Immature natural killer cell (primary cell): ENCODE measurements at regions not wholly inside any gene's neighbourhood (a gene's known extent, or its start where the extent isn't known, plus 50 kb on each side); places are given as distances from the start of the nearest gene placed in this dataset.

Source experiments
- DNase-seq, 3 donors: peaks; one replicate each; pipeline ENCODE4 v3.0.0; 2022; ENCODE audit warnings: mixed read lengths in 1 of 3
- H3K27ac Mint-ChIP-seq, 6 donors: one replicate each; pipeline ENCODE4 v1.8.0; 2020; ENCODE audit warnings: mixed read lengths in 6 of 6, mild to moderate bottlenecking in 5 of 6, inconsistent platforms in 4 of 6, moderate library complexity in 3 of 6
- H3K27me3 Mint-ChIP-seq, 3 donors: one replicate each; pipeline ENCODE4 v1.8.0; 2020 to 2021; ENCODE audit warnings: low read depth in 3 of 3, mild to moderate bottlenecking in 3 of 3, mixed read lengths in 3 of 3, moderate library complexity in 3 of 3, inconsistent platforms in 1 of 3
- H3K36me3 Mint-ChIP-seq, 3 donors: one replicate each; pipeline ENCODE4 v1.8.0; 2020; ENCODE audit warnings: mixed read lengths in 3 of 3, inconsistent platforms in 2 of 3, mild to moderate bottlenecking in 2 of 3
- H3K4me1 Mint-ChIP-seq, 2 donors: one replicate each; pipeline ENCODE4 v1.8.0; 2020; ENCODE audit warnings: inconsistent platforms in 2 of 2, mild to moderate bottlenecking in 2 of 2, mixed read lengths in 2 of 2, moderate library complexity in 1 of 2
- H3K4me3 Mint-ChIP-seq, 5 donors: one replicate each; pipeline ENCODE4 v1.8.0; 2020; ENCODE audit warnings: mild to moderate bottlenecking in 5 of 5, mixed read lengths in 5 of 5, inconsistent platforms in 3 of 5, moderate library complexity in 3 of 5
- H3K9me3 Mint-ChIP-seq, 6 donors: one replicate each; pipeline ENCODE4 v1.8.0; 2020; ENCODE audit warnings: mild to moderate bottlenecking in 6 of 6, mixed read lengths in 6 of 6, inconsistent platforms in 4 of 6, moderate library complexity in 3 of 6

DNA sequence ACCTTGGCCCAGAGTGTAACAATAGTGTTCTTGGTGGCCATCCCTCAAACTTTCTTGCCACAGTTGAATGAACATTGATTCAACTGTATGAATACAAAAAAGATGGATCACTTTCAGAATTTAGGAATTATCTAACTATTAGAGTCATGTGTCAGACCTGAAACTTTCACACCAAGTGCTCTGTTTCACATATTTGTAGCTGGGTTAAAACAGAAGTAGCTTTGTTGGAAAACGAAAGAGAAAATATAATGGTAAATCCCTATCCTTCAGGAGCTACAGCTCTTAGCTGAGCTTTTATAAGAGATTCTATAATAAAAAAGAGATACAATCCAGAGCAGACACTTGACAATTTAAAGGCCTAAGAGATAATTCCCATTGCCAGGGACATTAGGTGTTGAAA, 719.3 kb downstream of the JRKL start:
- no peaks in the 10 kb centered on the region for H3K4me1 Mint-ChIP-seq
- peaks cover 3 to 47% (median 16%) of the 10 kb centered on the region in 6 donors for H3K9me3 Mint-ChIP-seq
- H3K4me3 Mint-ChIP-seq, result no peak overlapping the region
- peaks cover 0 to 2% (median 0%) of the 10 kb centered on the region in 3 donors for H3K36me3 Mint-ChIP-seq
- no peak overlapping the region for H3K27ac Mint-ChIP-seq
- no peaks in the 10 kb centered on the region for H3K27me3 Mint-ChIP-seq
- no peak for DNase-seq

DNA sequence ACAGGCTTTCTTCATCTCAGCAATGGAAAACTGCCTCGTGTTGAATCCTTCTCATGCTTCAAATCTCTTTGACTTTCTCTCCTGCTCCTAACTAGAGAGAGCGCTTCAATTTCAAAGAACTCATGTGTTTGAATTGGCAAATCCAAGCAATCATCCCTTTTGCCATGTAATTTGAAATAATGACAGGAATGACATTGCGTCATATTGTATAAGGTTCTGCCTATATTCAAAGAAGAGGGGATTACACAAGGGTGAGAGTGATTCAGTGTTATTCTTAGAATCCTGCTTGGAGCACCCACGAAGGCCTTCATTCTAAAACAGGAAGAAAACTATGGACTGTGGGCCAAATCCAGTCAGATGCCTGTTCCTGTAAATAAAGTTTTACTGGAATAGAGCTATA, 720.6 kb downstream of the JRKL start:
- H3K9me3 Mint-ChIP-seq, result peaks cover 3 to 43% (median 16%) of the 10 kb centered on the region in 6 donors
- H3K36me3 Mint-ChIP-seq, result peaks cover 0 to 4% (median 0%) of the 10 kb centered on the region in 3 donors
- H3K27me3 Mint-ChIP-seq, result no peaks in the 10 kb centered on the region
- no peak overlapping the region for H3K4me3 Mint-ChIP-seq
- H3K27ac Mint-ChIP-seq, result no peak overlapping the region
- H3K4me1 Mint-ChIP-seq, result no peaks in the 10 kb centered on the region
- no peak for DNase-seq

DNA sequence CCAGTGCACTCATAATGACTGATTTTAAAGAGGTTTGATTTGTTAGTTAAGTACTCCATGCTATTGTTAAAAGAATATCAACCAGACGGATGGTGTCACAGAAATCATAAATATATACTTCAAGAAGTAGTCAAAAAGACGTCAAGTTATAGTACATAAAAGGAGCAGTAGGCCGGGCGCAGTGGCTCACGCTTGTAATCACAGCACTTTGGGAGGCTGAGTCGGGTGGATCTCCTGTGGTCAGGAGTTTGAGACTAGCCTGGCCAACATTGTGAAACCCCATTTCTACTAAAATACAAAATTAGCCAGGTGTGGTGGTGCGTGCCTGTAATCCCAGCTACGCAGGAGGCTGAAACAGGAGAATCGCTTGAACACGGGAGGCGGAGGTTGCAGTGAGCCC, 721.7 kb downstream of the JRKL start:
- H3K4me3 Mint-ChIP-seq, result no peak overlapping the region
- H3K36me3 Mint-ChIP-seq, result peaks cover 0 to 4% (median 0%) of the 10 kb centered on the region in 3 donors
- H3K9me3 Mint-ChIP-seq, result peaks cover 3 to 40% (median 16%) of the 10 kb centered on the region in 6 donors
- H3K27ac Mint-ChIP-seq, result no peak overlapping the region
- DNase-seq, result no peak
- no peaks in the 10 kb centered on the region for H3K4me1 Mint-ChIP-seq
- no peaks in the 10 kb centered on the region for H3K27me3 Mint-ChIP-seq

DNA sequence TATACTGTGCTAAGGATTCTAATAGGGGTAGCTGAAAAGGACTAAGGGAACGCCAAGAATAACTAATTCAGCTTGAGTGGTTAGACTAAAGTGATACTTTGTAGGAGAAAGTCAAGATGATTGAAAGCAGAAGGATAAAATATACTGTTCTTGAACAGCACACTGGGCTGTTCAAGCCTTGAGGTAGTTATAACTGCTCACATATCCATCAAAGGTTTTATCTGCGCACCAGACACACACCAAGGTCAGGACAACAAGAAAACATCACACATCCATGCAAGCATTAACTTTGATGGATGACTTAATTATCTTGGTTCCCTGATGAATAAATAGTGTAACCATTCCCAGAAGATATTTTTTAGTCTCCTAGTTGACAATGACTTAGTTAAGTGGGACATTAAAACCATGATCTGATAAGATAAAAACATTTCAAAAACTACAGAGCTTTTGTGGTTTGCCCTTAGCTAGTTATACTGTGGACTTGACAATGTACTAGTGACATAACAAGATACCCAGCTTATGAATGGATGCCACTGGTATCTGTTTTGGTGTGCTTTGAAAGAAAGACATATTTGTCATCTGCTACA, 728.9 kb downstream of the JRKL start:
- Mint-ChIP-seq H3K4me1 (no peaks in the 10 kb centered on the region), H3K27me3 (no peaks in the 10 kb centered on the region), H3K4me3 (no peak overlapping the region), H3K9me3 (peaks cover 0 to 42% (median 5%) of the 10 kb centered on the region in 6 donors), H3K36me3 (peaks cover 0 to 4% (median 0%) of the 10 kb centered on the region in 3 donors), H3K27ac (no peak overlapping the region)
- DNase-seq, result no peak

DNA sequence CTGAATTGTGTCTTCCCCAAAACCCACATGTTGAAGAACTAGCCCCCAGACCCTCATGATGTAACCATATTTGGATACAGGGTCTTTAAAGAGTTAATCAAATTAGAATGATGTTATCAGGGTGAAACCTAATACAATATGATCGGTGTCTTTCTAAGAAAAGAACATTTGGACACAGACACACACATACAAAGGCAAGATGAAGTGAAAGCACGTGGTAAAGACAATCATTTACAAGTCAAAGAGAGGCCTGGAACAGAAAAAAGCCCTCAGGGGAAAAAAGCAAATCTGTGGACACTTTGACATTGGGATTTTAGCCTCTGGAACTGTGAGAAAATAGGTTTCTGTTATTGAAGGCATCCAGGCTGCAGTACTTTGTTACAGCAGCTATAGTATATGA, 733.4 kb downstream of the JRKL start:
- peaks cover 0 to 1% (median 0%) of the 10 kb centered on the region in 3 donors for H3K27me3 Mint-ChIP-seq
- no peak overlapping the region for H3K4me3 Mint-ChIP-seq
- no peaks in the 10 kb centered on the region for H3K4me1 Mint-ChIP-seq
- no peaks in the 10 kb centered on the region for H3K36me3 Mint-ChIP-seq
- peaks cover 5 to 58% (median 12%) of the 10 kb centered on the region in 6 donors for H3K9me3 Mint-ChIP-seq
- H3K27ac Mint-ChIP-seq, result no peak overlapping the region
- DNase-seq, result no peak

DNA sequence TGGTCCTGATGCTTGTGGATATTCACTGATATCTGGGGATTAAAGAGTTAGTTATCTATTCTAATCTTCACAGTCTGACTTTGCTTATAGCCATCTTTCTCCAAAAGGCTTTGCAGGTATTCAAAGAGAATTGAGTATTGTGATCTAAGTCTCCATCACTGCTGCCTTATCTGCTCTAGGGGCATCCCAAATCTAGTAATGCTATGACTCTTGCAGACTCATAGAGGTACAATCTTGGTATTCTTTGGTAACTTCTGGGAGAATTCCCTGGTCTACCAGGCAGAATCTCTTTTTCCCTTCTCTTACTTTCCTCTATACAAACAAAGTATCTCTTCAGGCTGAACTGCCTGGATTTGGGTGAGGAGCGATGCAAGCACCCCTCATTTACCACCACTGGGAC, 746.3 kb downstream of the JRKL start:
- Mint-ChIP-seq H3K4me1 (no peaks in the 10 kb centered on the region), H3K27me3 (peaks cover 0 to 1% (median 0%) of the 10 kb centered on the region in 3 donors), H3K9me3 (peaks cover 11 to 78% (median 35%) of the 10 kb centered on the region in 6 donors), H3K36me3 (peaks cover 0 to 4% (median 0%) of the 10 kb centered on the region in 3 donors), H3K4me3 (no peak overlapping the region), H3K27ac (no peak overlapping the region)
- no peak for DNase-seq

DNA sequence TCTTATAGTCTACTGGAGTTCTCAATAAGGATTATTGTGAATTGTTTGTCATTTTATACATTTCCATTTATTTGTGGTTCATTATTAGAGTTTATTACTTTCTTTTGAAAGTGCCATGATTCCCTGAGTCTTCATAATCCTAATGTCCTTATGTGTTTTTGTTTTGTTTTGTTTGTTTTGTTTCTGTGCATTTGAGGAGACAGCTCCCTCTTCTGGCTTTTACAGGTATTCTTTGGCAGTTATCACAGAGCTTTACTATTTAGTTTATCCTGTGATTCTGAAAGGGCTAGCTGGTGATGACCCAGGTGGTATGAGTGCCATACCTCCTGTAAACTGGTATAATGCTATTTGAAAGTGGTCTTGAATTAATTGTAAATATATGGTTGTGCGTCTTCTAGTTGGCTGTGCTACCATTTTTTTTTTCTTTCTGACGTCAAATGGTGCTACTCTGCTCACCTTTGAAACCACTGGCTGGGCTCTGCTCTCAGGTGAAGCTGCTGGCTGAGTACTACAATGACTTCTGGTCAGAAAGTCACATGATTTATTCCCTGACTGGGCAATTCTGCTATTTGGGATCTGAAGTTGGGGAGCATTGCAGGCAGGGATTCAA, 751.2 kb downstream of the JRKL start:
- Mint-ChIP-seq H3K4me3 (no peak overlapping the region), H3K27me3 (peaks cover 0 to 2% (median 0%) of the 10 kb centered on the region in 3 donors), H3K27ac (no peak overlapping the region), H3K4me1 (no peaks in the 10 kb centered on the region), H3K9me3 (peaks cover 13 to 68% (median 32%) of the 10 kb centered on the region in 6 donors), H3K36me3 (no peaks in the 10 kb centered on the region)
- DNase-seq, result no peak

DNA sequence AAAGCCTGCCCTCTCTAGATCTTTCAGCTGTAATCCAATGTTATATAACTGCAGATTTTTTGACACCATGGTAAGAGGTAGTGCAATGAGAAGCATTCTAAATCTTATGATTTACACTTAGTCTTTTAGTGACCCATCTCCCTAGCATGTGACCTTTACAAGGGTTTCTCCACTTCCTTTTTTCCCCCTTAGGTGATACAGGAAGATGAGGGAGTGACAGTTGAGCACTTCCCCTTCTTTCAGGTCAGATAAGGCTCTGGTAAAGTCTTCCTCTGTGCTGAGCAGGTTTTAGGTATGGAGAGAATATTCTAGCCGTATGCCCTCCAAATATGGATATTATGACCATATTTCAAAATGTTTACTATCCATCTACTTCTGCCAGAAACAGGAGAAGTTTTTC, 753.6 kb downstream of the JRKL start:
- Mint-ChIP-seq H3K4me3 (no peak overlapping the region), H3K36me3 (no peaks in the 10 kb centered on the region), H3K4me1 (no peaks in the 10 kb centered on the region), H3K9me3 (peaks cover 17 to 71% (median 40%) of the 10 kb centered on the region in 6 donors), H3K27ac (no peak overlapping the region), H3K27me3 (peaks cover 0 to 2% (median 0%) of the 10 kb centered on the region in 3 donors)
- DNase-seq, result no peak

DNA sequence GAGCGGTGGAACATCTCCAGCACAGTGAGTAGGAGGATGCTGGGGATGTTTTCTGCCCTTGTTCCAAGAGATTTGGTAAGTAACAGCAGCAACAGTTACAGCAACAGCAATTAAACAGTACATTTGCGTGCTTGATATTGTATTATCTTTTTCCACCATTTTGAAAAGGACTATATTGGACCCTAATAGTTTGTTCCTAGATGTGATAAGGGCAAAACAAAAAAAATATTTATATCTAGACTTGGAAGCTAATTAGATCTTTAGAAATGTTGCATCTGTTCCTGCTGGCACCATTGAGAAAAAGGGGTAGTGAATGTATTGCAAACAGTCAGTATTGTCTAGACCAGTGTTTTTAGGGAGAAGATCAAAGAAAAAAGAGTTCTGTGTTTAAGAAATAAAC, 759.9 kb downstream of the JRKL start:
- DNase-seq, result no peak
- Mint-ChIP-seq H3K4me1 (no peaks in the 10 kb centered on the region), H3K27ac (no peak overlapping the region), H3K4me3 (no peak overlapping the region), H3K9me3 (peaks cover 9 to 58% (median 24%) of the 10 kb centered on the region in 6 donors), H3K36me3 (no peaks in the 10 kb centered on the region), H3K27me3 (peaks cover 0 to 2% (median 0%) of the 10 kb centered on the region in 3 donors)

DNA sequence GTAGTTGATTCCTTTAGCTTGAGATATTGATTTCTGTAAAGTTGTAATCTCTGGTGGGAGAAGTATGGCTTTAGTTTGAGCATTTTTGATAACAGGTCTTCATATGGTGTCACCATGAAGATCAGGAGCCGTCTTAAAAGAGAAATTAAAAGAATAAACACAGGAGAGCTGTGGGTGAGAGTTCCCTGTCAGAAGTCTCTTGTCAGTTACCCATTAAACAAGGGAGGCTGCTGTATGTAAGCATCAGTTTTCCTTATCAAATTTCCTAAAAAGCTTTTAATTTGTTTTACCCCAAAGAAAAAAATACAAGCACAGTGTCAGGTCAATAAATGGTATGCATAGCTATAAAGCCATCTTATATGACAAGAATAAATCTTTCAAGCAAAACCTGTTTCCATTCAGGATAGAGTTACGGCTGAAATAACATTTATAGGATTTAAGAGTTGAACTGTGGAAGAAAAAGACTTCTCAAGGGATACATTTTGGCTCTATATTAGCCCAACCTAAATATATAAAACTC, 767.5 kb downstream of the JRKL start:
- peaks cover 6 to 48% (median 15%) of the 10 kb centered on the region in 6 donors for H3K9me3 Mint-ChIP-seq
- peaks cover 0 to 4% (median 0%) of the 10 kb centered on the region in 3 donors for H3K27me3 Mint-ChIP-seq
- no peaks in the 10 kb centered on the region for H3K4me1 Mint-ChIP-seq
- H3K4me3 Mint-ChIP-seq, result no peak overlapping the region
- H3K27ac Mint-ChIP-seq, result no peak overlapping the region
- H3K36me3 Mint-ChIP-seq, result no peaks in the 10 kb centered on the region
- no peak for DNase-seq

DNA sequence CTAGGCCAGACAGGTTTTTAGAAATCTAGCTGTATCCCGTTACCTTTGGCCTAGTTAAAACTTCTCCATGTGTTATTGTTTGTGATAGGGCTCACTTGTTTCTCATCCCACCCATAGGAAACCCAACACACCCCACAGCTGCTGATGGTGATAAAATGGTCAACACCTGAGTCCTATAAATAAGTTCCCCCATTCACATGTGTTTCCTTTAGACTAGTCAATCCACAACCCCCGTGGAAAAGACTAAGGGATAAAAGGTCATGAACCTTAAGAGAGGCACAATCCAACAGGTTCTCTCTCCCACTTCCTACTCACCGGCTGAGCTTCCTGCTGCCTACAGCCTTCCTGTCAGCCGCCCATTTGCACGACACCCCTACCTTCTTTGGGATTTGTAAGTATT, 768.4 kb downstream of the JRKL start:
- Mint-ChIP-seq H3K4me1 (no peaks in the 10 kb centered on the region), H3K36me3 (no peaks in the 10 kb centered on the region), H3K9me3 (peaks cover 8 to 47% (median 17%) of the 10 kb centered on the region in 6 donors), H3K4me3 (no peak overlapping the region), H3K27ac (no peak overlapping the region), H3K27me3 (peaks cover 0 to 4% (median 0%) of the 10 kb centered on the region in 3 donors)
- DNase-seq, result no peak

DNA sequence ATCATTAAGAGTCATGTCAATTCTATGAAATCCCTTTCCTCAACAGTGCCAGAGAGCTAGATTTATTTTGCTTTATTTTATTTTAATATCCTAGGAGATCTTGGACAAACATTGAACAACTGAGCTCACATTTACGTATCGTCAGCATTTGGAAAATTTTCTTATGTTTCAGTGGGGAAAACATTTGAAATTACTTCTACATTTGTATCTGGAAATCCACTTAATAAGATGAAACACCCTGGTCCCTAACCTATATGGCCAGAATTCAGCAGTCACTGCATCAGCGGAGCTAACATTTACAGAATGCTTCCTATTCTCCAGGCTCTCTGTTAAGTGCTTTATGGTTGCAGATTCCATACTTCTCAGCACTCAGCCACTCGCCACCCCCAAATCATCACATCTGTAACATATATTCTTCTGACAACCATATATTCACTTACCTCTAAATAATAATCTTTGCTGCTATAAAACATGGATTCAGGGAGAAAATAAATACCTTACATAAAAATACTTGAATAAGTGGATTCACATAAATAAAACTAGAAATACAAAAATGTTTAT, 773.9 kb downstream of the JRKL start:
- H3K36me3 Mint-ChIP-seq, result no peaks in the 10 kb centered on the region
- H3K27me3 Mint-ChIP-seq, result peaks cover 0 to 2% (median 2%) of the 10 kb centered on the region in 3 donors
- no peaks in the 10 kb centered on the region for H3K4me1 Mint-ChIP-seq
- DNase-seq, result no peak
- H3K9me3 Mint-ChIP-seq, result peaks cover 13 to 49% (median 27%) of the 10 kb centered on the region in 6 donors
- H3K4me3 Mint-ChIP-seq, result no peak overlapping the region
- no peak overlapping the region for H3K27ac Mint-ChIP-seq

DNA sequence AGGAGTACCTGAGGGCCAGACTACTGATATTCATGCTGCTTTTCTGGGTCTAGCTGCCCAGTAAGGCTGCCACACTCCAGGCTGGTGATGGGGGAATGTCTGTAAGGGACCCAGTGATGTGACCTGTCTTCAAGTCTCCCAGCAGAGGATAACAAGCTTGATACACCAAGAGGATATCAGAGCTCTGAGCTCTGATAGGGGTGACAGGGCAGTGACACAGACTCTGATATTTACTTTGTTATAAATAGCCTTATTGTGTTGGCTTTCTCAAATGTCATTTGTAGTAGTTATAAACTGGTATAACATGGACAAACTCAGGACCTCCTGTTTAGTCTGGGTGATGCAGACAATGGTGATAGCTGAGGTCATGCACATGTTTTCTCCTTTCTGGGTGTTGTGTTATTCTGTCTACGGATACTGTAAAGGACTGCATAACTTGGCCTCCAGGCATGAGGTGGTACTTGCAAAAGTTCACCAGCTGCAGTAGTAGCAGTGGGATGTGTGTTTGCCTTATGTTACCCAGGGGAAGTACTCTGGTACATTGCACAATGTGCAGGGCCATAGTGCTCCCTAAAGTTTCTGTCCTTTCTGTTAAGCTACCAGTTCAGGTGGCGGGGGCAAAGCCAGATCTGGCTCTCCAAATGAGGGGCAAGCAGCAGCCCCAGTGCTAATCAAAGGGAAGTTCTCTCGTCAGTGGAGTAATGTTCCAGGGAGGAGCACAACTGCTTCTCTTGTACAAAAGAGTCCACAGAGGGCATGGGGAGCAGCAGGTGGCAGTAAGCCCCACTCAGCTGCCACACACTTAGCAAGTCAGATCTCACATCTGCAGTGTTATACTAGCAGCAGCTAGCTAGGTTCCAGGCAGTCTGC, 812.2 kb downstream of the JRKL start:
- no peak overlapping the region for H3K27ac Mint-ChIP-seq
- H3K4me1 Mint-ChIP-seq, result no peaks in the 10 kb centered on the region
- H3K27me3 Mint-ChIP-seq, result no peaks in the 10 kb centered on the region
- DNase-seq, result no peak
- no peak overlapping the region for H3K4me3 Mint-ChIP-seq
- H3K36me3 Mint-ChIP-seq, result no peaks in the 10 kb centered on the region
- H3K9me3 Mint-ChIP-seq, result peaks cover 11 to 58% (median 27%) of the 10 kb centered on the region in 6 donors
